COR-L47 (cell line): ENCODE measurements at regions not wholly inside any gene's neighbourhood (a gene's known extent, or its start where the extent isn't known, plus 50 kb on each side); places are given as distances from the start of the nearest gene placed in this dataset.

Experiments used
- DNase-seq: peaks from one replicate; lab custom pipeline; 2025; lab: John Stamatoyannopoulos, UW

DNA sequence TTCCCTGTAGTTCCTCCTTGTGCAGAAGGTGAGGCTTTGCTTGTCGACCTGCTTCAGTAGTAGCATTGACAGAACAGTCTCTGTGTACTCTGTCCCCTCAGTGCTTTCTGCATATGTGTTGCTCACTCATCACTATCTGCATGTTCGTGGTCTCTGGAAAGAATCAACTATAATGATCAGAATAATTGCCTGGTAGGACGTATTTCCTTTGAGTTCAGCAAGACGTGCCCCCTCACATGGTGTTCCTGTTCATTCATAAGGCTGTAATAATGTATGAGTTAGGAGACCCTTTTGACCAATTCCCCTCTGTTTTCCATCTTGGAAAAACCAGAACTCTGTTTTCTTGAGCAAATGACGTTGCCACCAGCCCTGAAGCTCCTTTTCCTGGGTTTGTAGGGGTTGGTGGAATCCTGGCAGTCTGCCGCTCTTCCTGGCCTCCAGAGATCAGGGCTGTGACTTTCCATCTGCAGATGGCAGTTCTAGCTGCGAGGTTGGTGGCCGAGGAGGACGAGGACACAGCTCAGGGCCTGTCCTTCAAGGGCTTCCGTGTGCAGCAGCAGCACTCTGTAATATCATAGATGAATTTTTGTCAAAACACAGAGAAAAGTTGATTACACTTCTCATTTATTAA lies 61.9 kb downstream of the EXOSC2 start:
- DNase-seq, result no peak

GRCh38 chr9:130756037-130756436 lies 62.5 kb downstream of the EXOSC2 start:
- DNase-seq, result no peak

GRCh38 chr9:130756455-130757152 lies 63.0 kb downstream of the EXOSC2 start:
- DNase-seq, result no peak

DNA sequence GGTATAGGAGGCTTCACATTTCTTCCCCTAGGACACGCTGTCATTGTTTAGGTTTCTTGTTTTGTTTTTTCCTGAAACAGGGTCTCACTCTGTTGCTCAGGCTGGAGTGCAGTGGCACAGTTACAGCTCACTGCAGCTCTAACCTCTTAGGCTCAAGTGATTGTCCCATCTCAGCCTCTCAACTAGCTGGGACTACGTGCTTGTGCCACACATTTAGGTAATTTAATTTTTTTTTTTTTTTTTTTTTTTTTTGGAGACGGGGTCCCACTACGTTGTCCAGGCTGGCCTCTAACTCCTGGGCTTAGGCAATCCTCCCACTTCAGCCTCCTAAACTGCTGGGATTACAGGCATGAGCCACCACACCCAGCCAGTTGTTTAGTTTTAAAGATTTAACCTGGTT lies 66.2 kb downstream of the EXOSC2 start:
- no peak for DNase-seq

DNA sequence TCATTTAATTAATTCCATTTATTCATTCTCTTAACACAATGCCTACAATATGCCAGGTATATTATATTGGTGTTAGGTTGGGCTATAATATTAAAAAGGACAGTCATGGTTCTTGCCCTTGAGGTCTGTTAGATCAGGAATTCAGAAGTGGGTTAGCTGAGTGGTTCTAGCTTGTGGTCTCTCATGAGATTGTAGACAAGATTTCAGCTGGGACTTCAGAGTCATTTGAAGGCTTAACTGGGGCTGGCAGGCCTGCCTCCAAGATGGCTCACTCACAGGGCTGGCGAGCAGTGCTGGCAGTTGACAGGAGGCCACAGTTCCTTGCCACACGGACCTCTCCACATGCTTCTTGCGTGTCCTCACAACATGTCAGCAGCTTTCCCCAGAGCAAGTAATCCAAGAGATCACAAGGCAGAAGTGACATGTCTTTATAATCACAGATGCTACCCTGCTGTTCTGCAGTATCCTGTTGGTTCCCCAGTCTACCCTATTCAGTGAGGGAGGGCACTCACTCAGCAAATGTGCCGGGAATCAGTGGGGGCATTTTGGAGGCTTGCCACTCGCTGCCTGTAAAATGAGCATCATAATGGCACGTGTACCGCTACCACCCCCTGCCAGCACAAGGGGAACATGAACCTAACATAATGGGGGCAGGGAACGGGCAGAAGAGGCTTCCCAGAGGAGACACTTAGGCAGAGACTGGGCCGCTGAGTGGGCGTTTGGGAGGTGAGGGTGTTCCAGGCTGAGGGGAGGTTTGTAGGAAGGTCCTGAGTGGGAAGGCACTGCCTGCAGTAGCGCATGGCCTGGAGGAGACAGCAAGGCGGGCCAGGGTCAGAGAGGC lies 70.0 kb downstream of the EXOSC2 start:
- DNase-seq, result peak; percentile 5

- DNase-seq, result no peak
Measured at GRCh38 chr9:130765137-130766020, 69.7 kb upstream of the ABL1 start.

- no peak for DNase-seq
Measured at GRCh38 chr9:130766021-130766926, 68.8 kb upstream of the ABL1 start.

DNA sequence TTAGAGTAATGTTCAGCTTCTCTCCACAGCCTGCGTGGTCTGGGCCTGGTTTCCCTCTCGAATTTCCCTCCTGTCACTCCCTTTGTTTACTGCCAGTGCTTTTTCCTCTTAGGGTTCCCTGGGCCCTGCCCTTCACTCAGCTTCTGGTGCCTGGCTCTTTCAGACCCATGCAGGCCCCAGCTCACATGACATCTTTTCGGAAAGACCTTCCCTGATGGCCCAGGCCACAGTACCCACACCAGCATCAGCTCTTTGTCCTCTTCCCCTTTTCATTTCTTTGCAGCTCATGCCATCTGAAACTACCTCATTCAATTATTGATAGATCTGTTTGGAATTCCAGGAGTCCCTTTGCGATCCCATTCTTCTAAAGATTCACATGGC lies 68.1 kb upstream of the ABL1 start:
- DNase-seq, result no peak

GRCh38 chr9:130768265-130768664 lies 66.8 kb upstream of the ABL1 start:
- no peak for DNase-seq

DNA sequence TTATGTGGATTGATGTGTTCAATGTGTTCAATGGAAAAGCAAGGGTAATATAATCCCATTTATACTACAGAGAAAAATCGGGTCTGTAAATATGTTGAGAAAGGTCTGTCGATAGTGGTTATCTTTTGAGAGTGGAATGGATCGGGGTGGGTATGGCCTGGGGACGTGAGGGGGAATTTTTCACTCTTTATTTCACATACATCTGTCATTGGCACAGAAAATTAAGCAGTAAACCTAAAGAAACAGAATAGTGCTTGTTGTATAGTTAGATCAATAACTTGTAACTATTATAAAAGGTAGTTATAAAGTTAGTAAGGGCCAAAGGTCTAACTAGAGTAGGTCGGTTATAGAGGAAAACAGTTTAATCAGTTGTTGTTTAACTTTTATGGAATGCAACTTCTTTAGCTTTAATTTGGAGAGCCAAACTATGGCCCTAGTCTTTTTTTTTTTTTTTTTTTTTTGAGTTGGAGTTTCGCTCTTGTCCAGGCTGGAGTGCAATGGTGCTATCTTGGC lies 66.1 kb upstream of the ABL1 start:
- DNase-seq, result no peak

DNA sequence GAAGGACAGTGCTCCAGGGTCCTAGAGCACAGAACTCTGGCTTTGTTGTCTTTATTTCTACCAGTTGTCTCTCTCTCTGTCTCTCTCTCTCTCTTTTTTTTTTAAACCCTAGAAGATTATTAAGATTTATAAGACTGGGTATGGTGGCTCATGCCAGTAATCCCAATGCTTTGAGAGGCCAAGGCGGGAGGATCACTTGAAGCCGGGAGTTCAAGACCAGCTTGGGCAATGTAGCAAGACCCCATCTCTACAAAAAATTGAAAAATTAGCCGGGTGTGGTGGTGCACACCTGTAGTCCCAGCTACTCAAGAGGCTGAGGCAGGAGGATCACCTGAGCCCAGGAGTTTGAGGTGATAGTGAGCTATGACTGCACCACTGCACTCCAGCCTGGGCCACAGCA lies 65.0 kb upstream of the ABL1 start:
- no peak for DNase-seq

DNA sequence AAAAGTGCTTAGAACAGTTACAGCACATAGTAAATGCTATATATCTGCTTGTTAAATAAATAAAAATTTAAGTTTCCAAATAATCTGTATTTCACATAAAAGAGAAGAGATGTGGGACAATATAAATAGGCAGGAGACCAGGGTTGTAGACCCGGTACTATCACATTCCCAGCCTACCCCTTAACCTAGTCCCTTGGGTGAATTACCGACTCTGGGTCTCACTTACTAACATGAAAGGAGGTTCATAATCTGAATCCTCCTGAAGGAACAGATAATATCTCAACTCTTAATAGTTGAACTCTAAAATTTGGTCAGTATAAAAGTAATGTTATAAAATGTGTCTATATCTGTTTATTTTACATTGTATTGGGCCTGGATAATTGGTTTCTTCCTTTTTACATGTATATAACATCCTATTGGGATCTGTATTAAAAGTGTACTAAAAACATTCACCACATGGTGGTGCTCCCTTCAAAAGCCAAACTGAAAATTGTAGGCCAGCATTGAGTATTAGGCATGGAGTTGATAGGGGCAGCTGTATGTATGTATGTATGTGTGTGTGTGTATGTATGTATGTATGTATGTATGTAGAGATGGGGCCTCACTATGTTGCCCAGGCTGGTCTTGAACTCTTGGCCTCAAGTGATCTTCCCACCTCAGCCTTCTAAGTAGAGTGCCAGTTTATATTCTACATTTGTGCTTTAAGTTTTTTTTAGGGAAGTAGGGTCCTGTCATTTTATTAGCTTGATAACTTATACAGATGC lies 64.2 kb upstream of the ABL1 start:
- DNase-seq, result peak; percentile 20

GRCh38 chr9:130772185-130772584 lies 62.9 kb upstream of the ABL1 start:
- DNase-seq, result no peak

DNA sequence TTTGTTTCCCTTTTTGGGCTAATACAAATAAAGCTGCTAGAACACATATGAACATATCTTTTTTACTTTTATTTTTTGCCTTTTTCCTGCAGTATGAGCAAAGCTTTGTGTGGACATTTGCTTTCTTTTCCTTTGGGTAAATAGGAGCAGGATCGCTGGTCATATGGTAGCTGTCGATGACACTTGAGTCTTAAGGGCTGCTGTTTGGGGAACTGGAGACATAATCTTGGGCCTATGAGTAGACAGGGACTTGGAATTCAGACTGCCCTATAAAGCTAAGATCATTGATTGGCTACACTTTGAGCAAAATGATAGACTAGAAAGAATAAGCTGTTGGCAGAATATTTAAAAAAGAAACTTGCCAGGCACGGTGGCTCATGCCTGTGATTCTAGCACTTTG lies 60.9 kb upstream of the ABL1 start:
- no peak for DNase-seq

- no peak for DNase-seq
Measured at GRCh38 chr9:130775336-130775991, 59.6 kb upstream of the ABL1 start.

GRCh38 chr9:130779153-130779855 lies 55.8 kb upstream of the ABL1 start:
- no peak for DNase-seq

GRCh38 chr9:130780415-130780814 lies 54.6 kb upstream of the ABL1 start:
- DNase-seq, result no peak

GRCh38 chr9:130780865-130781504 lies 54.1 kb upstream of the ABL1 start:
- DNase-seq, result no peak
